B cell (primary cell): ENCODE measurements at regions not wholly inside any gene's neighbourhood (a gene's known extent, or its start where the extent isn't known, plus 50 kb on each side); places are given as distances from the start of the nearest gene placed in this dataset.

Experiments used
- EZH2 ChIP-seq: IDR thresholded peaks from 2 replicates; pipeline ENCODE4 v1.6.1; 2012; ENCODE audit warnings: borderline replicate concordance, low read depth, mild to moderate bottlenecking, moderate library complexity, low read length; ENCODE audit not compliant: insufficient read depth, poor library complexity, severe bottlenecking
- TF ChIP-seq, protein P1 (sequence below): fragments of 200-600 bp; IDR thresholded peaks from one replicate; pipeline ENCODE4 v1.8.0; 2022; ENCODE audit warnings: antibody characterized with exemption, mild to moderate bottlenecking

DNA sequence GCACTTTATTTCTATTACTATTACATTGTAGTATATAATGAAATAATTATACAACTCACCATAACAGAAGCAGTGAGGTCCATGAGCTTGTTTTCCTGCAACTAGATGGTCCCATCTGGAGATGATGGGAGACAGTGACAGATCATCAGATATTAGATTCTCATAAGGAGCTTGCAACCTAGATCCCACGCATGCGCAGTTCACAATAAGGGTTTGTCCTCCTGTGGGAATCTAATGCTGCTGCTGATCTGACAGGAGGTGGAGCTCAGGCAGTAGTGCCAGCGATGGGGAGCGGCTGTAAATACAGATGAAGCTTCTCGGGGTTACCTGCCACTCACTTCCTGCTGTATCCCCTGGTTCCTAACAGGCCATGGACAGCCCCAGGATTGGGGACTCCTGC, 139.5 kb upstream of the TCF21 start:
- TF ChIP-seq, protein P1, sequence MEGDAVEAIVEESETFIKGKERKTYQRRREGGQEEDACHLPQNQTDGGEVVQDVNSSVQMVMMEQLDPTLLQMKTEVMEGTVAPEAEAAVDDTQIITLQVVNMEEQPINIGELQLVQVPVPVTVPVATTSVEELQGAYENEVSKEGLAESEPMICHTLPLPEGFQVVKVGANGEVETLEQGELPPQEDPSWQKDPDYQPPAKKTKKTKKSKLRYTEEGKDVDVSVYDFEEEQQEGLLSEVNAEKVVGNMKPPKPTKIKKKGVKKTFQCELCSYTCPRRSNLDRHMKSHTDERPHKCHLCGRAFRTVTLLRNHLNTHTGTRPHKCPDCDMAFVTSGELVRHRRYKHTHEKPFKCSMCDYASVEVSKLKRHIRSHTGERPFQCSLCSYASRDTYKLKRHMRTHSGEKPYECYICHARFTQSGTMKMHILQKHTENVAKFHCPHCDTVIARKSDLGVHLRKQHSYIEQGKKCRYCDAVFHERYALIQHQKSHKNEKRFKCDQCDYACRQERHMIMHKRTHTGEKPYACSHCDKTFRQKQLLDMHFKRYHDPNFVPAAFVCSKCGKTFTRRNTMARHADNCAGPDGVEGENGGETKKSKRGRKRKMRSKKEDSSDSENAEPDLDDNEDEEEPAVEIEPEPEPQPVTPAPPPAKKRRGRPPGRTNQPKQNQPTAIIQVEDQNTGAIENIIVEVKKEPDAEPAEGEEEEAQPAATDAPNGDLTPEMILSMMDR: no peak
- TF ChIP-seq EZH2: no peak
